ENCODE measurements at regions not wholly inside any gene's neighbourhood (a gene's known extent, or its start where the extent isn't known, plus 50 kb on each side); places are given as distances from the start of the nearest gene placed in this dataset.
A peak's percentile ranks its signal among the peaks of the same experiment; 100 is the strongest.

- H3K4me3 Mint-ChIP-seq (ENCODE audit: low read depth, unreplicated experiment) = no peak overlapping the region
- peak; percentile 3 for DNase-seq
- H3K27ac Mint-ChIP-seq (ENCODE audit: unreplicated experiment) = no peak overlapping the region
- CTCF ChIA-PET = interaction anchor here (0.7 to 1.4 kb wide), 5 partner anchors 43 to 502 kb away, joined by 3 to 6 read pairs (median 3); no protein-coding TSS in a partner anchor
- H3K9me3 Mint-ChIP-seq (ENCODE audit: low read depth, unreplicated experiment) = no peaks in the 10 kb centered on the region
- no TSS peak for BruUV-seq (replicated peaks)
- no peaks in the 10 kb centered on the region for H3K27me3 Mint-ChIP-seq (ENCODE audit: unreplicated experiment)
- no peaks in the 10 kb centered on the region for H3K36me3 Mint-ChIP-seq (ENCODE audit: insufficient read depth, unreplicated experiment)
- no peaks in the 10 kb centered on the region for H3K4me1 Mint-ChIP-seq (ENCODE audit: low read depth, unreplicated experiment)
- TF ChIP-seq CTCF (IDR thresholded peaks at IDR 0.05; ENCODE audit: unreplicated experiment) = no peak
- intact Hi-C loops (cut with micrococcal nuclease; ENCODE audit: unreplicated experiment) = loop anchor here (10.0 kb wide), 1 partner anchor 97 kb away; no protein-coding TSS in a partner anchor
Observed at GRCh38 chr10:62637249-62638061, 167.1 kb upstream of the ADO start.

- H3K27ac Mint-ChIP-seq (ENCODE audit: unreplicated experiment) = no peak overlapping the region
- no peak overlapping the region for H3K4me3 Mint-ChIP-seq (ENCODE audit: low read depth, unreplicated experiment)
- CTCF ChIA-PET = interaction anchor here (0.7 to 1.4 kb wide), 3 partner anchors 42 to 501 kb away, joined by 3 to 4 read pairs (median 3); no protein-coding TSS in a partner anchor
- no peaks in the 10 kb centered on the region for H3K9me3 Mint-ChIP-seq (ENCODE audit: low read depth, unreplicated experiment)
- TF ChIP-seq CTCF (IDR thresholded peaks at IDR 0.05; ENCODE audit: unreplicated experiment) = no peak
- intact Hi-C loops (cut with micrococcal nuclease; ENCODE audit: unreplicated experiment) = loop anchor here (10.0 kb wide), 1 partner anchor 97 kb away; no protein-coding TSS in a partner anchor
- H3K4me1 Mint-ChIP-seq (ENCODE audit: low read depth, unreplicated experiment) = no peaks in the 10 kb centered on the region
- BruUV-seq (replicated peaks) = no TSS peak
- no peaks in the 10 kb centered on the region for H3K36me3 Mint-ChIP-seq (ENCODE audit: insufficient read depth, unreplicated experiment)
- no peaks in the 10 kb centered on the region for H3K27me3 Mint-ChIP-seq (ENCODE audit: unreplicated experiment)
- DNase-seq = peak; percentile 9
Observed at GRCh38 chr10:62638062-62638477, 166.4 kb upstream of the ADO start.

- Mint-ChIP-seq H3K9me3 (ENCODE audit: low read depth, unreplicated experiment) (no peaks in the 10 kb centered on the region), H3K4me3 (ENCODE audit: low read depth, unreplicated experiment) (no peak overlapping the region), H3K27me3 (ENCODE audit: unreplicated experiment) (no peaks in the 10 kb centered on the region), H3K4me1 (ENCODE audit: low read depth, unreplicated experiment) (no peaks in the 10 kb centered on the region), H3K36me3 (ENCODE audit: insufficient read depth, unreplicated experiment) (no peaks in the 10 kb centered on the region), H3K27ac (ENCODE audit: unreplicated experiment) (no peak overlapping the region)
- no TSS peak for BruUV-seq (replicated peaks)
- no peak for TF ChIP-seq CTCF (IDR thresholded peaks at IDR 0.05; ENCODE audit: unreplicated experiment)
- CTCF ChIA-PET = interaction anchor here (0.7 to 1.4 kb wide), 2 partner anchors 41 to 686 kb away, joined by 3 to 4 read pairs; no protein-coding TSS in a partner anchor
- DNase-seq = no peak
- intact Hi-C loops (cut with micrococcal nuclease; ENCODE audit: unreplicated experiment) = loop anchor here (10.0 kb wide), 1 partner anchor 96 kb away; no protein-coding TSS in a partner anchor
Observed at GRCh38 chr10:62639144-62639543, 165.4 kb upstream of the ADO start.

GRCh38 chr10:62640411-62640810, 164.1 kb upstream of the ADO start:
- DNase-seq = peak; percentile 6
- no peaks in the 10 kb centered on the region for H3K9me3 Mint-ChIP-seq (ENCODE audit: low read depth, unreplicated experiment)
- no peak for TF ChIP-seq CTCF (IDR thresholded peaks at IDR 0.05; ENCODE audit: unreplicated experiment)
- H3K4me3 Mint-ChIP-seq (ENCODE audit: low read depth, unreplicated experiment) = no peak overlapping the region
- CTCF ChIA-PET = interaction anchor here (0.5 kb wide), 1 partner anchor 51 kb away, joined by 4 read pairs; no protein-coding TSS in a partner anchor
- intact Hi-C loops (cut with micrococcal nuclease; ENCODE audit: unreplicated experiment) = no loop called here
- H3K27me3 Mint-ChIP-seq (ENCODE audit: unreplicated experiment) = no peaks in the 10 kb centered on the region
- no peaks in the 10 kb centered on the region for H3K4me1 Mint-ChIP-seq (ENCODE audit: low read depth, unreplicated experiment)
- H3K27ac Mint-ChIP-seq (ENCODE audit: unreplicated experiment) = no peak overlapping the region
- no peaks in the 10 kb centered on the region for H3K36me3 Mint-ChIP-seq (ENCODE audit: insufficient read depth, unreplicated experiment)
- no TSS peak for BruUV-seq (replicated peaks)

All from Calu3 (cell line).